ENCODE measurements at regions not wholly inside any gene's neighbourhood (a gene's known extent, or its start where the extent isn't known, plus 50 kb on each side); places are given as distances from the start of the nearest gene placed in this dataset.

GRCh38 chr5:89300426-89300970, 417.5 kb upstream of the MEF2C start:
- Mint-ChIP-seq H3K4me3 (no peak overlapping the region), H3K27ac (no peak overlapping the region), H3K27me3 (no peaks in the 10 kb centered on the region), H3K36me3 (ENCODE audit: low read depth) (no peaks in the 10 kb centered on the region), H3K4me1 (ENCODE audit: low read depth) (peaks cover 20% of the 10 kb centered on the region), H3K9me3 (no peaks in the 10 kb centered on the region)
- intact Hi-C loops (cut with micrococcal nuclease), result no loop called here

GRCh38 chr5:89299998-89300397, 417.0 kb upstream of the MEF2C start:
- Mint-ChIP-seq H3K36me3 (ENCODE audit: low read depth) (no peaks in the 10 kb centered on the region), H3K4me3 (no peak overlapping the region), H3K27me3 (no peaks in the 10 kb centered on the region), H3K9me3 (no peaks in the 10 kb centered on the region), H3K27ac (no peak overlapping the region), H3K4me1 (ENCODE audit: low read depth) (peaks cover 20% of the 10 kb centered on the region)
- intact Hi-C loops (cut with micrococcal nuclease), result loop anchor here (10.0 kb wide), 1 partner anchor 195 kb away; no protein-coding TSS in a partner anchor

GRCh38 chr5:89297066-89297465, 414.1 kb upstream of the MEF2C start:
- Mint-ChIP-seq H3K4me1 (ENCODE audit: low read depth) (peaks cover 28% of the 10 kb centered on the region), H3K4me3 (no peak overlapping the region), H3K36me3 (ENCODE audit: low read depth) (no peaks in the 10 kb centered on the region), H3K9me3 (no peaks in the 10 kb centered on the region), H3K27ac (no peak overlapping the region), H3K27me3 (no peaks in the 10 kb centered on the region)
- intact Hi-C loops (cut with micrococcal nuclease), result loop anchor here (10.0 kb wide), 1 partner anchor 192 kb away; no protein-coding TSS in a partner anchor

- Mint-ChIP-seq H3K27ac (peak overlapping the region; percentile 82), H3K4me1 (ENCODE audit: low read depth) (peaks cover 25% of the 10 kb centered on the region), H3K36me3 (ENCODE audit: low read depth) (no peaks in the 10 kb centered on the region), H3K27me3 (no peaks in the 10 kb centered on the region), H3K9me3 (no peaks in the 10 kb centered on the region), H3K4me3 (peak overlapping the region; percentile 62)
- intact Hi-C loops (cut with micrococcal nuclease), result loop anchor here (10.0 kb wide), 1 partner anchor 189 kb away; no protein-coding TSS in a partner anchor
Observed at GRCh38 chr5:89293810-89294209, 410.8 kb upstream of the MEF2C start.

GRCh38 chr5:89292487-89292886, 409.5 kb upstream of the MEF2C start:
- Mint-ChIP-seq H3K27ac (no peak overlapping the region), H3K9me3 (no peaks in the 10 kb centered on the region), H3K4me3 (no peak overlapping the region), H3K27me3 (no peaks in the 10 kb centered on the region), H3K4me1 (ENCODE audit: low read depth) (peaks cover 25% of the 10 kb centered on the region), H3K36me3 (ENCODE audit: low read depth) (no peaks in the 10 kb centered on the region)
- intact Hi-C loops (cut with micrococcal nuclease), result loop anchor here (10.0 kb wide), 1 partner anchor 188 kb away; no protein-coding TSS in a partner anchor

GRCh38 chr5:89289604-89290003, 406.6 kb upstream of the MEF2C start:
- Mint-ChIP-seq H3K9me3 (no peaks in the 10 kb centered on the region), H3K27me3 (no peaks in the 10 kb centered on the region), H3K4me1 (ENCODE audit: low read depth) (peaks cover 25% of the 10 kb centered on the region), H3K36me3 (ENCODE audit: low read depth) (no peaks in the 10 kb centered on the region), H3K27ac (no peak overlapping the region), H3K4me3 (no peak overlapping the region)
- intact Hi-C loops (cut with micrococcal nuclease), result loop anchor here (10.0 kb wide), 1 partner anchor 185 kb away; no protein-coding TSS in a partner anchor

GRCh38 chr5:89287964-89288363, 405.0 kb upstream of the MEF2C start:
- no peak overlapping the region for H3K4me3 Mint-ChIP-seq
- intact Hi-C loops (cut with micrococcal nuclease), result no loop called here
- no peak overlapping the region for H3K27ac Mint-ChIP-seq

GRCh38 chr5:89286320-89286719, 403.3 kb upstream of the MEF2C start:
- intact Hi-C loops (cut with micrococcal nuclease), result no loop called here
- no peaks in the 10 kb centered on the region for H3K27me3 Mint-ChIP-seq

More at GRCh38 chr5:89287964-89288363, 405.0 kb upstream of the MEF2C start:
- H3K27me3 Mint-ChIP-seq, result no peaks in the 10 kb centered on the region
- H3K36me3 Mint-ChIP-seq (ENCODE audit: low read depth), result no peaks in the 10 kb centered on the region
- H3K4me1 Mint-ChIP-seq (ENCODE audit: low read depth), result peaks cover 13% of the 10 kb centered on the region
- no peaks in the 10 kb centered on the region for H3K9me3 Mint-ChIP-seq

GRCh38 chr5:89283728-89284493, 400.9 kb upstream of the MEF2C start:
- no peaks in the 10 kb centered on the region for H3K27me3 Mint-ChIP-seq
- intact Hi-C loops (cut with micrococcal nuclease), result no loop called here
- H3K4me1 Mint-ChIP-seq (ENCODE audit: low read depth), result peaks cover 5% of the 10 kb centered on the region
- no peaks in the 10 kb centered on the region for H3K9me3 Mint-ChIP-seq
- no peak overlapping the region for H3K4me3 Mint-ChIP-seq
- H3K27ac Mint-ChIP-seq, result no peak overlapping the region
- no peaks in the 10 kb centered on the region for H3K36me3 Mint-ChIP-seq (ENCODE audit: low read depth)

More at GRCh38 chr5:89286320-89286719, 403.3 kb upstream of the MEF2C start:
- Mint-ChIP-seq H3K27ac (no peak overlapping the region), H3K4me3 (no peak overlapping the region), H3K36me3 (ENCODE audit: low read depth) (no peaks in the 10 kb centered on the region), H3K4me1 (ENCODE audit: low read depth) (peaks cover 13% of the 10 kb centered on the region), H3K9me3 (no peaks in the 10 kb centered on the region)

- Mint-ChIP-seq H3K27me3 (no peaks in the 10 kb centered on the region), H3K9me3 (no peaks in the 10 kb centered on the region), H3K36me3 (ENCODE audit: low read depth) (no peaks in the 10 kb centered on the region), H3K4me1 (ENCODE audit: low read depth) (peaks cover 5% of the 10 kb centered on the region), H3K27ac (no peak overlapping the region), H3K4me3 (no peak overlapping the region)
- intact Hi-C loops (cut with micrococcal nuclease), result no loop called here
Observed at GRCh38 chr5:89282554-89283510, 399.8 kb upstream of the MEF2C start.

- intact Hi-C loops (cut with micrococcal nuclease), result no loop called here
- H3K4me3 Mint-ChIP-seq, result no peak overlapping the region
- no peaks in the 10 kb centered on the region for H3K36me3 Mint-ChIP-seq (ENCODE audit: low read depth)
- no peaks in the 10 kb centered on the region for H3K27me3 Mint-ChIP-seq
- peaks cover 10% of the 10 kb centered on the region for H3K4me1 Mint-ChIP-seq (ENCODE audit: low read depth)
- H3K9me3 Mint-ChIP-seq, result no peaks in the 10 kb centered on the region
- H3K27ac Mint-ChIP-seq, result no peak overlapping the region
Observed at GRCh38 chr5:89281766-89282553, 399.0 kb upstream of the MEF2C start.

- Mint-ChIP-seq H3K27ac (no peak overlapping the region), H3K27me3 (no peaks in the 10 kb centered on the region)
Observed at GRCh38 chr5:89281211-89281610, 398.2 kb upstream of the MEF2C start.

More at GRCh38 chr5:89281211-89281610, 398.2 kb upstream of the MEF2C start:
- Mint-ChIP-seq H3K9me3 (no peaks in the 10 kb centered on the region), H3K4me3 (no peak overlapping the region), H3K36me3 (ENCODE audit: low read depth) (no peaks in the 10 kb centered on the region), H3K4me1 (ENCODE audit: low read depth) (peaks cover 12% of the 10 kb centered on the region)
- intact Hi-C loops (cut with micrococcal nuclease), result no loop called here
